GM19455 (cell line): ENCODE measurements at regions not wholly inside any gene's neighbourhood (a gene's known extent, or its start where the extent isn't known, plus 50 kb on each side); places are given as distances from the start of the nearest gene placed in this dataset.

Experiments used
- ATAC-seq: cut with Tn5 transposase; IDR thresholded peaks from one replicate; pipeline ENCODE4 v1.9.1; 2021; ENCODE audit not compliant: unreplicated experiment

DNA sequence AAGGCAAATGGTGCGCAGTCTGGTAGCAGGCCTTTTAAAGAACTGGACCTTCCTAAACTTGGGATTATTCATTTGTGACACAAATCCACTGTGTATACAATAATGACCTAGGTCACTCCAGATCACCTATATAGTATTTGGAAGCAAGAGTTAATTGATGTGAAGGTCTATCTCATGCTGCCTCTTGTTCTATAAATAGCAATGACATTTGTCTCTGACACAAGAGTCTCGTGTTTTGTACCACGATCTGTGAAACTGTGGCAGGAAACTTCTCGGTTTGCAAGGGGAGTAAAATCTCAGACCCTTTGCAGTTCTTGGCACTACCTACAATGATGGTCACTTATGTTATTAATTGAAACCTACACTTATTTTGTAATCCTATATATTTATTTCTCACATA lies 1408.4 kb downstream of the PCDH7 start:
- ATAC-seq = no peak

DNA sequence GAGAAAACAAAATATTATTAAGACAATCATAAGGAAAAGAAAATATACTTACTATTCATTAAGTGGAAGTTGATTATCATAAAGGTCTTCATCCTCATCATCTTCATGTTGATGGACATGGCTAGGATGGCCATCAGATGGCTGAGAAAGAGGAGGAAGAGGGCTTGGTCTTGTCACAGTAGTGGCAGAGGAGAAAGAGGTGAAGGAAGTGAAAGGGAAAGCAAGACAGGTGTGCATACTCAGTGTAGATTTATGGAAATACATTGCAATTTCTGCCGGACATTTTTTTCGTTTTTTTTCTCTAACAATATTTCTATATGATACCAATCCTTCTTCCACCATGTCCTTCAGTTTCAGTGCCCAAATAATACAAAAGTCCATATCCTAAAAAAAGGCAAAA lies 1409.8 kb downstream of the PCDH7 start:
- ATAC-seq = no peak

DNA sequence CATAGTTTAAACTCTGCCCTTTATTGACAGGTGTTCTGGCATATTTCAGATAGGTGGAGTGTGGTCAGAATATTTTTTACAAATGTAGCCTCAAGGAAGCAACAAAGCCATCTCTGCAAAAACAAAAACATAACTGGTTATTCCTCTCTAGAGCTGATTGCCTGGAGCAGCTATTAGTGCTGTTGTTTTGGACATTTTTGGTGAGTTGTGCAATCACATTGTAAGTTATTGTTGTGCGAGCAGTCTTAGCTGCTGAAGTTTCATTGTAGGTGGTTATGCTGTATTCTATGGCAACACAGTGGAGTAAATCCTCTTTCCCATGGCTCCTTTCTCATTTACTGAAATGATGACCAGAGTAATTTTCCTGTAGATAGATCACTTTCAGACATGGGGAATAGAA lies 1413.0 kb downstream of the PCDH7 start:
- ATAC-seq = no peak

- no peak for ATAC-seq
Observed at GRCh38 chr4:32133734-32134133, 1413.6 kb downstream of the PCDH7 start.

DNA sequence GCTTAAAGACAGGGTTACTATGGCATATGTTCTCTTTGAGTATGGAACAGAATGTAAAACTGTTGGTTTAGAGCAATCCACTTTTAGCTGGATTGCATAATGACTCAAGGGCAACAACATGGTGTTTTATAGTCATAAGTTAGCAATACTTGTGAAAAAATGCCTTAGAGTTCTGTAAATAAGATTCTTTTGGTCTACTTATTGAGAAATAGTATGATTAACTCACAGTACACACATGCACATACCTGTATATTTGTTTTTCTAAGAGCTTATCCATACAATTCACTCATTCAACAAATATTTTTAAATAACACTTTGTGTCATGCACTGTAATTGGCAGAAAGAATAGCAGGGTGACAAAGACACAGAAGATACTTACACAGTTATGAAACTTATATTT lies 1415.5 kb downstream of the PCDH7 start:
- ATAC-seq = no peak

DNA sequence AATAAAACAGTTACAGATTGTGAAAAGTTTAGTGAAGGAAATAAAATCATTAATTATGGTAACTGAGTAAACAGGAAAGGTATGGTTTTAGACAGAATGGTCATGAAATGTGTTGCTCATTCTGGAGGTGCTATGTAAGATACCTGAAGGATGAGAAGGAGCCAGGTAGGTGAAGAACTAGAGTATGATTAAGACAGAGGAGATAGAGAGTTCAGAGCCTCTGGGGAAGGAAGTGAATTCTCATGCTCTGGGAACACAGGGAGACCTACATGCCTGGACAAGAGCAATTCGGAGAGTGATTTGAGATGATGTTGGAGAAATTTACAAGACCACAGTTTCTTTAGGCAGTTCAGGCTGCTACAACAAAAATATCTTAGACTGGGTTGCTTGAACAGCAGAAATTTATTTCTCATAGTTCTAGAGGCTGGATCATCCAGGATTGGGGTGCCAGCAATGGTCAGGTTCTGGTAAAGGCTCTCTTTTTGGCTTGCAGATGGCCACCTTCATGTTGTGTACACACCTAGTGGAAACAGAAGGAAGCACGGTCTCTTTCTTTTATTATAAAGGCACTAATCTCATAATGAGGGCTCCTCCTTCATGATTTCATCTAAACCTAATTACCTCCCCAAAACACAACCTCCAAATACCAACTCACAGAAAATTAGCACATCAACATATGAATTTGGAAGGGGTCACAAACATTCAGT lies 1416.1 kb downstream of the PCDH7 start:
- ATAC-seq = no peak

GRCh38 chr4:32140636-32141035 lies 1420.5 kb downstream of the PCDH7 start:
- ATAC-seq = no peak

GRCh38 chr4:32142075-32142474 lies 1421.9 kb downstream of the PCDH7 start:
- no peak for ATAC-seq

GRCh38 chr4:32145987-32146386 lies 1425.8 kb downstream of the PCDH7 start:
- ATAC-seq = no peak

- no peak for ATAC-seq
Observed at GRCh38 chr4:32147446-32148085, 1427.4 kb downstream of the PCDH7 start.

GRCh38 chr4:32148111-32148666 lies 1428.0 kb downstream of the PCDH7 start:
- ATAC-seq = no peak

- no peak for ATAC-seq
Observed at GRCh38 chr4:32158961-32159360, 1438.8 kb downstream of the PCDH7 start.

DNA sequence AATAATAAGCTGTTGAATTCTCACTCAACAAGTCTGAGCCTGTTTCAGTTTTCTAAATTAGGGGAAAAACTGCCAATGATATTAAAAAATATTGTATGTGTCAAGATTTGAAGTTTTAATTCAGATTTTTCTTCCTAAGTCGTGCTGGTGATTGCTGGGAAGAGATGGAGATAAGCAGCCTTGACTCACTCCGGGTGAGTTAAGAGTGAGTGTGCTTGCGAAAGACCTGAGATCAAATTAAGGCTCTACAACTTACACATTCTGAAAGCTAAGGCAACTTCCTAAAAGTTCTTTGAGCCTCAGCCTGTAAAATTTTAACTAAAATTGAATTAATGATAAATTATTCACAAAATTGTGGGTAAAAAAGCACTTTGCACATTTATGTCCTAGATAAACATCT lies 1441.2 kb downstream of the PCDH7 start:
- no peak for ATAC-seq

- ATAC-seq = no peak
Observed at GRCh38 chr4:32163125-32163524, 1443.0 kb downstream of the PCDH7 start.

- ATAC-seq = no peak
Observed at GRCh38 chr4:32169841-32170240, 1449.7 kb downstream of the PCDH7 start.

DNA sequence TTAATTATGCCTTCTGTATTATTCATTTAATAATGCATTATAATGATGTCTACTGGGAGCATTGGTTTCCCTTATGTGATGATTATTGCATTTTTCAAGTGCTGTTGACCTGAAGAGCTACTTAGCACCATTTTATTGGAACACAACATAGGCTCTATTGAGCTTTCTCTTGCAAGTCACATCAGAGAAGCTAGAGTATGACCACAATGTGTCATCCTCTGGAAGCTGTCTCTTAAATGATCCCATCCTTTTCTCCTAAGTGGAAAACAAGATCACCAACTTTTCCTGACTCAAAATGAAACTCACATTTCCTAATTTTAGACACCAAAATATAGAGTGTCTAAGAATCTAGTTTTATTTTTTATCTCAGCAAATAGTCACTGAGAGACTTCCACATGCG lies 1451.9 kb downstream of the PCDH7 start:
- ATAC-seq = no peak

- ATAC-seq = no peak
Observed at GRCh38 chr4:32172761-32173160, 1452.6 kb downstream of the PCDH7 start.

GRCh38 chr4:32180086-32180485 lies 1459.9 kb downstream of the PCDH7 start:
- ATAC-seq = no peak

DNA sequence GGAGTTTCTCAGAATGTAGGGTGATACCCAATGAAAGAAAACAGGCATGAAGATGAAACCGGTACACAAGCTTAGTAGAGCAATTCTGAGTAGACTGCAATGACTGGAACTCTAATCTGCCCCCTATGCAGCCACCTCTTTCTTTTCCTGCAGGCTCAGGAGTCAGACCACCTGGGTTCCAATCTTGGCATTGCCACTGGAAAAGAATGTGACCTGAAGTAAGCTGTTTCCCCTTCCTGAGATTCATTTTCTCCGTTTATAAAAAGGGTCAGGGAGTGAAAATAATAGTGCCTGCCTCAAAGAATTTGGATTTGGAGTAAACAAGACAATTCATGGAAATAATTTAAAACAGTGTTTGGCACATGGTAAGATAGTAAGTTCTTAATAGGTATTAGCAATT lies 1464.0 kb downstream of the PCDH7 start:
- ATAC-seq = no peak

DNA sequence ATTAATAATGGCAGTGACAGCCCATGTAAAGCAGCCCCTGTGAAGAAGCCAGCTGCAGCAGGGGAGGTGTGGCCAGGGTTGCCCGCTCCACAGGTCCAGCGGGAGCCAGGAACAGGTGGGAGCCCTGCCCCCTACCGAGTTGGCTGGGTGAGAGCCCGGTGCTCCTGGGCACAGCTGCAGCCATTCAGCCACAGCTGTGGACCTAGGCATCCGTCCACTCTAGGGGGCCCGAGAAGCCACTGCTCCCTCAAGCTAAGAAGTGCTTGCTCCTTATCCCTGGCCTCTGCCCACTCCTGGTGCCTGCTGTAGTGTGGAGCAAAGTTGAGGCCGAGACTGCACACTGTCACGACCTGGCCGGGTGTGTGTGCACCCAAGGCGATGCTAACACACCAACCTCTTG lies 1469.0 kb downstream of the PCDH7 start:
- no peak for ATAC-seq

DNA sequence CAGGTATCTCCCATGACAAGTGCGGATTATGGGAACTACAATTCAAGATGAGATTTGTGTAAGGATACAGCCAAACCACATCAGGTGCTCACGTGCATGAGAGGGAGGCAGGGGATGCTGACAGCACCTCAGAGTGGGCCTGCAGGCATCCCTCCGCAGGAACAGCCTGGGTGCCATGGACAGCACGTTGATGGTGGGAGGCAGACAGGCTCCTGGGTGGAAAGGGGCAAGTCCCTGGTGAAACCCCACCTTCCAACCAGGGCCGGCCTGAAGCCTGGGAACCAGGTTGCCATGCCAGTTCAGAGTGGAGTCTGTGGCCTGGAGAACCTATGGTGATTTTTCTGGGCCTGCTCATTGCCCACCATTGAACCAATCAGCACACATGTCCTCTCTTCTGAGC lies 1469.6 kb downstream of the PCDH7 start:
- ATAC-seq = no peak

DNA sequence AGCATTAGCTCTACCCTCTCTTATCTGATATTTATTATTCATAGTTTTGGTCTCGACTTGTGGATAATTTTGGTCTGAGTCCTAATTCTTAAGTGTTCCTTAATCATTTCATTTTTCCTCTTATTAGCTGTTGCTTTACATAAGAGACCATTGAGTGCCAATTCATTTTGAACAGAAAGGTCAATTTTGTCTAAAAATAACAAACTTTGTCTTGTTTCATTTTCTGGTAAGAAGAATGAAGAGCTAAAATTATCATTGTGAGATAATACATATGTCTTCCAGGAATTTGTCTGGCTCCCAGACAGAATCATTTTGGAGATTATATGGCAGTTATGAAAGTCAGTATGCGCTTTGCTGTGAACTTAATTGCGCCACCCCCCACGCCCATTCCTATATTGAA lies 1471.8 kb downstream of the PCDH7 start:
- ATAC-seq = no peak

DNA sequence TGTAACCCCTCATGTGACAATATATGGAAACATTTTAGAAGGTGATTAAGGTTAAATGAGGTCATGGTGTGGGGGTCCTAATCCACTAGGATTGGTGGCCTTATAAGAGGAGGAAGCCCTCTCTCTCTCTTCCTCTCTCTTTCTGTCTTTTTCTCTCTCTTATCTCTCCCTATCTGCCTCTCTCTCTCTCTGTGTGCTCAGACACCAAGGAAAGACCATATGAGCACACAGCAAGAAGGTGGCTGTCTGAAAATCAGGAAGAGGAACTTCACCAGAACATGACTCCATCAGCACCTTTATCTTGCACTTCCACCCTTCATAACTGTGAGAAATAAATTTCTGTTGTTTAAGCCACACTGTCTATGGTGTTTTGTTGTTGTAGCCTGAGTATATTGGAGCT lies 1472.2 kb downstream of the PCDH7 start:
- no peak for ATAC-seq
